SK-N-MC (cell line): ENCODE measurements at regions not wholly inside any gene's neighbourhood (a gene's known extent, or its start where the extent isn't known, plus 50 kb on each side); places are given as distances from the start of the nearest gene placed in this dataset.
"Not testable (repeated sequence)": the region's sequence is repeated elsewhere in the genome, so short reads cannot be mapped to it uniquely, and the experiment has no call there.

ENCODE experiments used
- DNase-seq: peaks from one replicate; pipeline ENCODE4 v3.0.0-alpha.2; 2011; ENCODE audit warnings: low read depth, low spot score
- H3K27ac ChIP-seq: fragments of 200-600 bp; sonication (generic); 2 replicates; pipeline ENCODE4 v1.5.1; 2016; ENCODE audit warnings: mixed run types
- H3K36me3 ChIP-seq: fragments of 200-600 bp; sonication (generic); 2 replicates; pipeline ENCODE4 v1.6.1; 2017; ENCODE audit warnings: antibody characterized with exemption, low read length, mixed read lengths; ENCODE audit not compliant: insufficient read depth
- H3K4me3 ChIP-seq: fragments of 200-600 bp; sonication (generic); 2 replicates; pipeline ENCODE4 v1.5.1; 2016
- H3K9ac ChIP-seq: fragments of 200-600 bp; sonication (generic); 2 replicates; pipeline ENCODE4 v1.8.0; 2017; ENCODE audit warnings: mixed run types, mixed read lengths; ENCODE audit not compliant: insufficient read length
- H3K9me3 ChIP-seq: fragments of 200-600 bp; sonication (generic); 2 replicates; pipeline ENCODE4 v1.6.1; 2017; ENCODE audit warnings: low read depth, mild to moderate bottlenecking, antibody characterized with exemption, low read length, moderate library complexity, mixed read lengths
- EZH2 ChIP-seq: fragments of 200-600 bp; sonication (generic); IDR thresholded peaks from one replicate; pipeline ENCODE4 v1.6.1; 2017; ENCODE audit warnings: antibody characterized with exemption
- FOXP2 ChIP-seq: optimal IDR thresholded peaks from 2 replicates; pipeline ENCODE3; 2011; ENCODE audit warnings: mild to moderate bottlenecking, moderate library complexity; ENCODE audit not compliant: insufficient read depth; ENCODE audit errors: extremely low read length, control extremely low read depth
- POLR2AphosphoS5 ChIP-seq: IDR thresholded peaks from 2 replicates; pipeline ENCODE4 v1.6.1; 2012; ENCODE audit warnings: mild to moderate bottlenecking, low read depth, low read length, borderline replicate concordance

GRCh38 chr2:13669607-13670006 is 952.9 kb downstream of the TRIB2 start:
- Histone ChIP-seq H3K9me3 (no peaks in the 10 kb centered on the region), H3K36me3 (no peaks in the 10 kb centered on the region), H3K27ac (no peak overlapping the region), H3K9ac (no peak overlapping the region), H3K4me3 (no peak overlapping the region)
- DNase-seq: no peak
- TF ChIP-seq FOXP2: no peak
- TF ChIP-seq POLR2AphosphoS5: no peak
- TF ChIP-seq EZH2: no peak

DNA sequence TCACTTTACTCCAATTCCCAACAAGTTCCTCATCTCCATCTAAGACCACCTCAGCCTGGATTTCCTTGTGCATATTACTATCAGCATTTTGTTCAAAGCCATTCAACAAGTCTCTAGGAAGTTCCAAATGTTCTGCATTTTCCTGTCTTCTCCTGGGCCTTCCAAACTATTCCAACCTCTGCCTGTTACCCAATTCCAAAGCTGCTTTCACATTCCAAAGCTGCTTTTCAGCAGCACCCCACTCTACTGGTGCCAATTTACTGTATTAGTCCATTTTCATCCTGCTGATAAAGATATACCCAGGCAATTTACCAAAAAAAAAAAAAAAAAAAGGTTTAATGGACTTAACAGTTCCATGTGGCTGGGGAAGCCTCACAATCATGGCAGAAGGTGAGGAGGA is 957.1 kb downstream of the TRIB2 start:
- H3K9me3 ChIP-seq: not testable (repeated sequence)

DNA sequence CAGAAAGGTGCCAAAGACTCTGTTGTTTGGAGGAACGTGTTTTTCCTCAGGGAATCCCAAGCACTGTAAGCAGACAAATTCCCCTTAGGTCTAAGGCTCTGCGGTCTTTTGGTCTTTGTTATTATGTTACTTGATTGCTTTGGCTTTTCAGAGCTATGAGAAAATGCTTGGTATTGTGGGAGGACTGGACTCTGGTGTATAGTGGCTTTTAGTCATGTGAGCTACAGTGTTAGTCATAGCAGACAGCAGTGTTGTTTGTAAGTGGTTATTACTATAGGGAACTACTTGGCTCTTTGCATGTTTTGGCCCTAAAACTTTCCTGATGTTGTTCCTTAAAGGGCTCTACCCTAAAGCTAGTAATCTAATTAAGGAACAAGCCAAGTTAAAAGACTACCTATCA is 956.2 kb upstream of the LRATD1 start:
- Histone ChIP-seq H3K9me3 (no peaks in the 10 kb centered on the region), H3K9ac (no peak overlapping the region), H3K4me3 (no peak overlapping the region), H3K36me3 (no peaks in the 10 kb centered on the region), H3K27ac (no peak overlapping the region)
- no peak for DNase-seq
- no peak for TF ChIP-seq EZH2
- no peak for TF ChIP-seq POLR2AphosphoS5
- TF ChIP-seq FOXP2: no peak

More for the DNA sequence above, 957.1 kb downstream of the TRIB2 start:
- not testable (repeated sequence) for H3K36me3 ChIP-seq, H3K27ac ChIP-seq, DNase-seq, H3K4me3 ChIP-seq, H3K9ac ChIP-seq

- Histone ChIP-seq H3K4me3 (no peak overlapping the region), H3K27ac (no peak overlapping the region), H3K9me3 (no peaks in the 10 kb centered on the region), H3K9ac (no peak overlapping the region), H3K36me3 (no peaks in the 10 kb centered on the region)
- no peak for DNase-seq
- TF ChIP-seq FOXP2 (no peak), POLR2AphosphoS5 (no peak), EZH2 (no peak)
Measured at GRCh38 chr2:13681936-13682335, 950.6 kb upstream of the LRATD1 start.

- Histone ChIP-seq H3K4me3 (no peak overlapping the region), H3K27ac (no peak overlapping the region), H3K9ac (no peak overlapping the region), H3K36me3 (no peaks in the 10 kb centered on the region), H3K9me3 (no peaks in the 10 kb centered on the region)
- DNase-seq: no peak
- no peak for TF ChIP-seq EZH2
- no peak for TF ChIP-seq POLR2AphosphoS5
- TF ChIP-seq FOXP2: no peak
Measured at GRCh38 chr2:13682540-13683272, 949.8 kb upstream of the LRATD1 start.

DNA sequence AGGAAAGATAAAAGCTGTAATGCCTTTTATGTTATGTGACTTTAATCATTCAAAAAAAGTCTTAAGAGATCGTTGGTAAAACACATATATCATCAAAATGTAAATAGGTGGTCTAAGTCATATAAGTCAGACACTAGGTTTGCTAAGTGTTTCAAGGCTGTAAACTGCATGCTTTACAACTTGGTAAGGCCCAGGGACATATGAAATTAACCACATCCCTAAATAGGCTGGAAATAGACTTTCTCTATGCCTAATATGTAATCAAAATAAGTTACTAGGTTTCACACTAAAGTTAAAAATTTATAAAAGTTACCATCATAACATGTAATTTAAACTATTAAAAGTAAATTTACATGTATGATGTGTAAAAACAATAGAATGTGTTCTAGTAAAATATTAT is 946.3 kb upstream of the LRATD1 start:
- no peaks in the 10 kb centered on the region for H3K36me3 ChIP-seq
- DNase-seq: no peak
- H3K9ac ChIP-seq: no peak overlapping the region
- H3K27ac ChIP-seq: no peak overlapping the region
- H3K9me3 ChIP-seq: no peaks in the 10 kb centered on the region
- H3K4me3 ChIP-seq: no peak overlapping the region
- TF ChIP-seq FOXP2 (no peak), EZH2 (no peak), POLR2AphosphoS5 (no peak)

- H3K4me3 ChIP-seq: no peak overlapping the region
- no peaks in the 10 kb centered on the region for H3K9me3 ChIP-seq
- no peak for DNase-seq
- no peak overlapping the region for H3K27ac ChIP-seq
- no peak overlapping the region for H3K9ac ChIP-seq
- H3K36me3 ChIP-seq: no peaks in the 10 kb centered on the region
- TF ChIP-seq EZH2: no peak
- no peak for TF ChIP-seq POLR2AphosphoS5
- TF ChIP-seq FOXP2: no peak
Measured at GRCh38 chr2:13694673-13695072, 937.8 kb upstream of the LRATD1 start.

DNA sequence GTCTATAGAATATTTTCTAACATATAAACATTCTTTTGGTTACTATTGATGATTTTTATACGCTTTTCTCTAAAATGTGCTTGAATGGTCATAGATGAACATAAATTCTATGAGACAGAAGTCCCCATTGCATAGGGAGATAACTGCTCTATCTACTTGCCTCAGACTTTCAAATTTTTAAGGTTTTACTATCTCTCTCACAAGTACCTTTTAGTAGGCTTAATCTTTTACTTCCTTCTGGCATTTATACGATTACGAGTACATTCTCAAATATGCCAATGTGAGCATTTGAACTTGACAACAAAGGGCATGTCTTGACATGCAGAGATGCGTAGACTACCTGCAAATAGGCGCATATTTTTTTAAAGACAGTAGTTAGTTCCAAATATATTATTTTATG is 935.9 kb upstream of the LRATD1 start:
- Histone ChIP-seq H3K4me3 (no peak overlapping the region), H3K9me3 (no peaks in the 10 kb centered on the region), H3K36me3 (no peaks in the 10 kb centered on the region), H3K27ac (no peak overlapping the region), H3K9ac (no peak overlapping the region)
- no peak for DNase-seq
- TF ChIP-seq FOXP2 (no peak), EZH2 (no peak), POLR2AphosphoS5 (no peak)

DNA sequence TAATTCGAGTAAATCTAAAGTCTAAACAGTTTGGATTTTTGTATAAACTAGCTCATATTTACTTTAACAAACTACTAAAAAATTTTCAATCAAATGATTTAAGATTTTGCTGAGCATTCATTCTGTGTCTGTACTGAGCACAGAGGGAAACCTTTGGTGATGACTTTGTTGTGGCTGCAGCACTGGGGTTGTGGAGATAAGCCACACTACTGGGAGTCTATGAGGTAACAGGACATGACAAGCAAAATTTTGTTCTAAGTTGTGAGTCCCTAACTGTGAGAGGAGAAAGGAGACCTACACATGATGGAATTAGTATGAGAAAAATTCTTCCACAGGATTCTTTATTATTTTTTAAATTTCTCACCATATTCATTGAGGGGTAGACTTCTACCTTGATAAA is 933.7 kb upstream of the LRATD1 start:
- no peak for DNase-seq
- Histone ChIP-seq H3K9me3 (no peaks in the 10 kb centered on the region), H3K4me3 (no peak overlapping the region), H3K27ac (no peak overlapping the region), H3K9ac (no peak overlapping the region), H3K36me3 (no peaks in the 10 kb centered on the region)
- no peak for TF ChIP-seq FOXP2
- TF ChIP-seq EZH2: no peak
- TF ChIP-seq POLR2AphosphoS5: no peak

GRCh38 chr2:13699939-13700338 is 932.6 kb upstream of the LRATD1 start:
- H3K9me3 ChIP-seq, H3K27ac ChIP-seq, H3K36me3 ChIP-seq, H3K4me3 ChIP-seq, DNase-seq, H3K9ac ChIP-seq: not testable (repeated sequence)
